ENCODE measurements at regions not wholly inside any gene's neighbourhood (a gene's known extent, or its start where the extent isn't known, plus 50 kb on each side); places are given as distances from the start of the nearest gene placed in this dataset.
"Not testable (repeated sequence)": the region's sequence is repeated elsewhere in the genome, so short reads cannot be mapped to it uniquely, and the experiment has no call there.

- DNase-seq = no peak
These were observed 132.3 kb downstream of the CSNK2A3 start for GRCh38 chr11:11220786-11221185.

- DNase-seq = no peak
These were observed 134.4 kb downstream of the CSNK2A3 start for GRCh38 chr11:11218629-11218986.

- no peak for DNase-seq
These were observed 135.0 kb downstream of the CSNK2A3 start for GRCh38 chr11:11217929-11218628.

GRCh38 chr11:11217289-11217928, 135.6 kb downstream of the CSNK2A3 start:
- no peak for DNase-seq

GRCh38 chr11:11215944-11216343, 137.1 kb downstream of the CSNK2A3 start:
- DNase-seq = no peak

- no peak for DNase-seq
These were observed 137.8 kb downstream of the CSNK2A3 start for GRCh38 chr11:11215058-11215815.

- DNase-seq = no peak
These were observed 139.9 kb downstream of the CSNK2A3 start for GRCh38 chr11:11213117-11213516.

GRCh38 chr11:11211888-11212287, 141.2 kb downstream of the CSNK2A3 start:
- DNase-seq = no peak

GRCh38 chr11:11211186-11211585, 141.9 kb downstream of the CSNK2A3 start:
- no peak for DNase-seq

GRCh38 chr11:11210446-11210845, 142.6 kb downstream of the CSNK2A3 start:
- no peak for DNase-seq

GRCh38 chr11:11209967-11210366, 143.1 kb downstream of the CSNK2A3 start:
- no peak for DNase-seq

- DNase-seq = no peak
These were observed 144.1 kb downstream of the CSNK2A3 start for GRCh38 chr11:11208994-11209393.

GRCh38 chr11:11207428-11207827, 145.6 kb downstream of the CSNK2A3 start:
- no peak for DNase-seq

GRCh38 chr11:11206484-11206883, 146.6 kb downstream of the CSNK2A3 start:
- no peak for DNase-seq

GRCh38 chr11:11202885-11203284, 150.2 kb downstream of the CSNK2A3 start:
- no peak for DNase-seq

- DNase-seq = not testable (repeated sequence)
These were observed 151.7 kb downstream of the CSNK2A3 start for GRCh38 chr11:11201302-11201701.

- no peak for DNase-seq
These were observed 160.5 kb downstream of the CSNK2A3 start for GRCh38 chr11:11192541-11192940.

- no peak for DNase-seq
These were observed 163.5 kb downstream of the CSNK2A3 start for GRCh38 chr11:11189506-11189905.

- no peak for DNase-seq
These were observed 166.8 kb downstream of the CSNK2A3 start for GRCh38 chr11:11186249-11186648.

GRCh38 chr11:11182261-11182660, 170.8 kb downstream of the CSNK2A3 start:
- DNase-seq = no peak

GRCh38 chr11:11178671-11179638, 174.1 kb downstream of the CSNK2A3 start:
- DNase-seq = no peak

- DNase-seq = no peak
These were observed 175.8 kb downstream of the CSNK2A3 start for GRCh38 chr11:11177156-11177808.

All from inflammatory macrophage treated with lipopolysaccharide for 1 hour (primary cell).